ENCODE measurements at regions not wholly inside any gene's neighbourhood (a gene's known extent, or its start where the extent isn't known, plus 50 kb on each side); places are given as distances from the start of the nearest gene placed in this dataset.
A peak's percentile ranks its signal among the peaks of the same experiment; 100 is the strongest.

DNA sequence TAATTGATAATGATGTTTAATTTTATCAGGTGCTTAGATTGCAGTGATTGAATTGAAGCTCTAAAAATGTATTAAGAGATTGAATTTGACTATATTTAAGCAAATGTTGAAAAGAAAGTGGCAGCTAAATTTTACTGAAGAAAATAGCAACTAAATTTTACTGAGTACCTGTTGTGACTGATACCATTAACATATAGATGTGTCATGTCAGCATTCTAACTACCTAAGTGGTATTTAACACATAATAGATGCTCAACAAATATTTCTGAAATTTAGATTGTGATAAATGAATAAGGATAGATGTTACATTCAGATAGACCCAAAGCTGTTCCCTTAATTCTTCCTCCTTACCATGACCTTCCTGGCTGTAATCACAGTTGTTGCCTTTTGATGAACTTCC, 350.9 kb upstream of the VWC2 start:
- DNase-seq (ENCODE audit: low spot score in 2 of 2) (no peak), ATAC-seq (no peak)
- H3K27ac Mint-ChIP-seq = no peak overlapping the region
- H3K36me3 Mint-ChIP-seq = no peaks in the 10 kb centered on the region
- no peak overlapping the region for H3K4me3 Mint-ChIP-seq
- no peaks in the 10 kb centered on the region for H3K4me1 Mint-ChIP-seq
- H3K9me3 Mint-ChIP-seq = peaks cover 14% of the 10 kb centered on the region

DNA sequence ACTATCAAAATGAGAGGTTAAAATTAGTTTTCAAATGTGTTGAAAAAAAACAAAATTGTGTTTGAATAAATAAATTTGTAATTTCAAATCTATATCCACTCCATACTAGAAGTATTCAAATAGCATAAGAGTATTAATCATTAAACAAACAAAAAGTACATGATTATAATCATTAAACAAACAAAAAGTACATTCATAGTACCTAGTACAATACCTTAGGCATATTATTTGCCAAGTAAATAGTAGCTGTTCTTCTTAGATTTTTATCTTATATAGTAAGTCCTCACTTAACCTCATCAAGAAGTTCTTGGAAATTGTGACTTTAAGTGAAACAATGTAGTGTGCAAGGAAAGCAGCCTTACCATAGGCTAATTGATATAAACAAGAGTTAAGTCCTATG, 349.3 kb upstream of the VWC2 start:
- Mint-ChIP-seq H3K4me3 (no peak overlapping the region), H3K4me1 (no peaks in the 10 kb centered on the region), H3K27ac (no peak overlapping the region), H3K36me3 (no peaks in the 10 kb centered on the region), H3K9me3 (peaks cover 19% of the 10 kb centered on the region)
- DNase-seq (ENCODE audit: low spot score in 2 of 2) (no peak), ATAC-seq (no peak)

DNA sequence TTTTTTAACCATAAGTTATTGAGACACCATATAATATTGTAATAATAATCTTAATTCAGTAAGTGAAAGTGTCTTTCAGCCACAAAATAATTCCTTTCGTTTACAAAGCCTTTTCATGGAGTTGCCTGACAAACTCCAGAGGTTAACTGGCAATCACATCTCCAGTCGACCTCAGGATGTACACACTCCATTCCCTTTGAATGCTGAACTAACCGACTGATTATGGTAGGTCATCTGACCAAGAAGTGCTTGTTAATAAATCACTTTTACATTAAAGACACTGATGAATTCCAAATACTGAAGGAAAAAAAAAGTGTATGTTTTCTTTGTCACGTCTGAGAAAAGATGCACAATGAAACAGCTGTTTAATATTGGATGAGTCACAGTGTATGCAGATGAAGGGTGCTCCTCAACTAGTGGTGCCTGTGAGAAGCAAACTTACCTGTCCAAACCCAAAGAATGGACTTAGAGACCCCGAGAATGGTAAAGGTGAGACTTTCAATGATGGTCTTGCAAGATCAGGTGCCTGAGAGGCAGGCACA, 348.1 kb upstream of the VWC2 start:
- no peaks in the 10 kb centered on the region for H3K4me1 Mint-ChIP-seq
- H3K4me3 Mint-ChIP-seq = no peak overlapping the region
- H3K27ac Mint-ChIP-seq = no peak overlapping the region
- H3K9me3 Mint-ChIP-seq = peaks cover 20% of the 10 kb centered on the region
- DNase-seq (ENCODE audit: low spot score in 2 of 2) (no peak), ATAC-seq (no peak)
- no peaks in the 10 kb centered on the region for H3K36me3 Mint-ChIP-seq

DNA sequence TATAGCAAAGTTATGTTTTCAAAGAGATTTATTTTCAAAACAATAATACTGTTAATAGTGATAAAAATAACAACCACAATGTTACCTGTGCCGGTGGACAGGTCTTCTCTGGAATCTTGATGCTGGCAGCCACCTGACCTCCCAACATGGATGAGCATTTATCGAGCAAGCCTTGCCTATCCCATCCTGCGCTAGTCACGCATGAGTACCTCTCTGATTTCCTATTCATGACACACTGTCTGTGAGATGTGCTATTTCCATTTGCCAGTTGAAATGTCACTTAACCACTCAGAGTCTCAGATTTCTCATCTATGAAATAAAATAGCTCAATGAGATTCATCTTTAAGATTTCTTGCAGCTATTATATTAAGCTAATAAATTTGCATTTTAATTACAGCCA, 341.2 kb upstream of the VWC2 start:
- peaks cover 19% of the 10 kb centered on the region for H3K9me3 Mint-ChIP-seq
- ATAC-seq = no peak
- H3K4me1 Mint-ChIP-seq = no peaks in the 10 kb centered on the region
- no peak overlapping the region for H3K27ac Mint-ChIP-seq
- H3K36me3 Mint-ChIP-seq = no peaks in the 10 kb centered on the region
- DNase-seq (ENCODE audit: low spot score in 2 of 2) = no peak
- no peak overlapping the region for H3K4me3 Mint-ChIP-seq

DNA sequence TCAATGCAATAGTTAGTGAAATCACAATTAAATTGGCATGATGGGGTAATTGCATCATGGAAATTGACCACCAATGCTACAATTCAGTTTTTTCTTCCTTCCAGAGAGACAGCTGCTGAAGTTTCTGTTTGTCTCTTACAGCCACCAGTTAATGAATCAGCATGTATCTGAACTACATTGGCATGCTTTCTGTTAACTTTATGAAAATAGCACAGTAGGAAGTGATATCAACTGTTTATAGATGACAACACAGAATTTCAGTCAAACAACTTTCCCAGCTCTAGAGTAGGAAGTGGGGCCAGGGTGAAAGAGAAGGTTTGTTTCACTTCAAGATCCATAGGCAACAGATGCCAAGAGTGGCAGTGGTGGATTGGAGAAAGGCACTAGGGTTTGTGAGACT, 339.6 kb upstream of the VWC2 start:
- ATAC-seq (no peak), DNase-seq (ENCODE audit: low spot score in 2 of 2) (no peak)
- no peak overlapping the region for H3K27ac Mint-ChIP-seq
- no peaks in the 10 kb centered on the region for H3K36me3 Mint-ChIP-seq
- H3K9me3 Mint-ChIP-seq = peaks cover 16% of the 10 kb centered on the region
- no peaks in the 10 kb centered on the region for H3K4me1 Mint-ChIP-seq
- no peak overlapping the region for H3K4me3 Mint-ChIP-seq

DNA sequence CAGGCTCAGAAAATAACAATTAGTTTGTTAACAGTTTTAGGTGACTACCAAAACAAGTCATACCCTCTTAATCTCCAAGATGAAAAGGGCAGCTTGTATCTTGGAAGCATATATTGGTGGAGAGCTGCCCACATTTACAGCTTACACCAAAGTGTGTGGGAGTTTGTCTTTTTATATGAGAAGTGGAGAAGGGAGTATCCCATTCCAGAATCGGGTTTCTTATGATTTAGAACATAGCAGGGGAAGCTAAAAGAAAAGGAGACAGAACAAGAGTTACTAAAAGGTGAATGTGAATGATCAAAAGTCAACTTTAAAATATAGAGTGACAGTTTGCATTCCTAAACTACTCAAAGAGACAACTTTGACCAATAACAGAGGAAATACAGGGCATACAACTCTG, 338.6 kb upstream of the VWC2 start:
- no peaks in the 10 kb centered on the region for H3K4me1 Mint-ChIP-seq

DNA sequence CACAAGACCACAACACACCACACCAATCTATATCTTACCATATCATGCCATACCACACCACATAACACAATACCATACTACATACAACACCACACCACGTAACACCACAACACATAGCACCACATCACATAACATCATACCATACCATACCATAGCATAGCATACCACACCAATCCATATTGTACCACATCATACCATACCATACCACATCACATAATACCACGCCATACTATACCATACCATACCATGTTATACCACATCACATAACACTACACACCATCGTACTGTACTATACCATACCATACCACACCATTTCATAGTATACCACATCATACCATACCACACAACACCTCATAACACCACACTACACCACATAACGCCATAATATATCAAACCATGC, 335.2 kb upstream of the VWC2 start:
- H3K9me3 Mint-ChIP-seq = peaks cover 8% of the 10 kb centered on the region
- H3K4me1 Mint-ChIP-seq = no peaks in the 10 kb centered on the region
- ATAC-seq = peak; percentile 34
- H3K27ac Mint-ChIP-seq = no peak overlapping the region
- H3K4me3 Mint-ChIP-seq = no peak overlapping the region
- H3K36me3 Mint-ChIP-seq = no peaks in the 10 kb centered on the region
- DNase-seq (ENCODE audit: low spot score in 2 of 2) = no peak

More for the DNA sequence above, 338.6 kb upstream of the VWC2 start:
- Mint-ChIP-seq H3K9me3 (peaks cover 12% of the 10 kb centered on the region), H3K27ac (no peak overlapping the region), H3K36me3 (no peaks in the 10 kb centered on the region), H3K4me3 (no peak overlapping the region)
- DNase-seq (ENCODE audit: low spot score in 2 of 2) (no peak), ATAC-seq (no peak)

DNA sequence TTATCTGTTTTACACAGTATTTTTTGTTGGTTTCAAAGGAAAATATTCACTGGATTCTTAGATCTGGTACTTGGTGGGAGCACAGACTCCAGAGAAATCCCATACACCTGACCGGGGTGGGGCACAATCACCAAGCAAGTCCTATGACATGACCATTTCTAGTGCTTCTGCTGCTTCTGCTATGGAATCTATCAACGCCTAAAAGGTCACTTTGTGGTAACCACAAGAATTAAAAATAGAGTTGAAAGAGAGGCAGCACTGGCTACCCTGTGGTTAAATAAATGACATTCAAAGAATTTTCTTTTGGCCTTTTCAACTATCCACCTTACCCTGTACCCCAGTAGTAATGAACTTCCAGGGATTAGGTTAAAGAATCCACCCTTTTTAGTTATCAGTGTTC, 329.9 kb upstream of the VWC2 start:
- H3K4me1 Mint-ChIP-seq = no peaks in the 10 kb centered on the region
- no peak overlapping the region for H3K4me3 Mint-ChIP-seq
- H3K9me3 Mint-ChIP-seq = peaks cover 9% of the 10 kb centered on the region
- ATAC-seq (no peak), DNase-seq (ENCODE audit: low spot score in 2 of 2) (no peak)
- no peak overlapping the region for H3K27ac Mint-ChIP-seq
- H3K36me3 Mint-ChIP-seq = no peaks in the 10 kb centered on the region

DNA sequence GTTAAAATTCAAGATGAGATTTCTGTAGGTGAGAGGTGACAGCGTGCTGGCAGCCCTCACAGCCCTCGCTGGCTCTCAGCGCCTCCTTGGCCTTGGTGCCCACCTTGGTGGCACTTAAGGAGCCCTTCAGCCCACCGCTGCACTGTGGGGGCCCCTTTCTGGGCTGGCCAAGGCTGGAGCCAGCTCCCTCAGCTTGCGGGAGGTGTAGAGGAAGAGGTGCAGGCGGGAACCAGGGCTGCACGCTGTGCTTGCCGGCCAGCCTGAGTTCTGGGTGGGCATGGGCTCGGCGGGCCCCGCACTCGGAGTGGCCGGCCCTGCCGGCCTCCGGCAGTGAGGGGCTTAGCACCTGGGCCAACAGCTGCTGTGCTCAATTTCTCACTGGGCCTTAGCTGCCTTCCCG, 320.0 kb upstream of the VWC2 start:
- Mint-ChIP-seq H3K4me3 (no peak overlapping the region), H3K27ac (no peak overlapping the region), H3K4me1 (no peaks in the 10 kb centered on the region), H3K36me3 (no peaks in the 10 kb centered on the region), H3K9me3 (peaks cover 11% of the 10 kb centered on the region)
- ATAC-seq = no peak
- no peak for DNase-seq (ENCODE audit: low spot score in 2 of 2)

DNA sequence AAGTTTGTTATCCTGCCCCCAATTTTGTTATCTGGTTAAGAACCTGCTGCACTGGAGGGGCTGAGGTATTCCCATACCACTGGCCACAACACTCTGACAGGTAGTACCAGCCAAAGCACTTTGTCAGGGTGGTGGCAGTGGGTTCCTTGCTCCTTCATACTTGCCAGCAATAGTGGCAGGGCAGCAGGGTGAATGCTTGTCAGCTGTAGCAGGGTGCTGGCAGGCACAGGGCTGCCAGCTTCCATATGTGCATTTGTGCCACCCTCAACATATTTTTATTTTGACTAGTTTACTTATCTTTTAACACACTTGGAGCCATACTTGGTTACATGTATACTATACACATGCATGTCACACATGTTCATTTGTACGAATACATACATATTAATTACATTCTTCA, 294.0 kb upstream of the VWC2 start:
- Mint-ChIP-seq H3K4me1 (no peaks in the 10 kb centered on the region), H3K27ac (no peak overlapping the region), H3K36me3 (no peaks in the 10 kb centered on the region), H3K9me3 (peaks cover 24% of the 10 kb centered on the region), H3K4me3 (no peak overlapping the region)
- DNase-seq (ENCODE audit: low spot score in 2 of 2) (no peak), ATAC-seq (no peak)

DNA sequence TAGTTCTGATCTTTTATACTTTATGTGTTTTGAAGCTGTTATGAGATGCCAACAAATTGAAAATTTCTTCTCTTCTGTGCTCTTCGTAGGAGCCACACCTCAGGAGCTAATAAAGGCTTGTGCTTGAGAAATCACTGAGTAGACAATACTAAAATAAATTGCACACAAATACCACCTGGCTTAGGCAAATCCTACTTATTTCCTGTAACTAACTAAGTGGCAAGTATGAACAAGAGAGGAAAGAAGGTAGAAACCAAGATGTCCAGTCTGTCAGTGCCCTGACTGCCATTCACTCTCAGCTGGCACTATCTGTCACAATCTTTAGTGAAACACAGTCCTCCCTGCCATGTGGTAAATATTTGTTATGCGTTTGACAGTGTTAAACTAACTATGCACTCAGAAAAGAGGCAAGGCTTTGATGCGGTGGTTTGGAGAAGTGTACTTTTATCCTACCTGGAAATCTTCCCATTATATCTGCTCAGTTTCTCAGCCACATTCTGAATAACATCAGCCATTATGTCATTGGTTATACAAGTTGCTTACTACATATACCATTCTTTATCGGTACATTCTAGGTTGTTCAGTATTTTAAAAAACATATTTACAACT, 293.4 kb upstream of the VWC2 start:
- Mint-ChIP-seq H3K9me3 (peaks cover 24% of the 10 kb centered on the region), H3K36me3 (no peaks in the 10 kb centered on the region), H3K4me3 (no peak overlapping the region), H3K27ac (no peak overlapping the region), H3K4me1 (no peaks in the 10 kb centered on the region)
- ATAC-seq (no peak), DNase-seq (ENCODE audit: low spot score in 2 of 2) (no peak)

DNA sequence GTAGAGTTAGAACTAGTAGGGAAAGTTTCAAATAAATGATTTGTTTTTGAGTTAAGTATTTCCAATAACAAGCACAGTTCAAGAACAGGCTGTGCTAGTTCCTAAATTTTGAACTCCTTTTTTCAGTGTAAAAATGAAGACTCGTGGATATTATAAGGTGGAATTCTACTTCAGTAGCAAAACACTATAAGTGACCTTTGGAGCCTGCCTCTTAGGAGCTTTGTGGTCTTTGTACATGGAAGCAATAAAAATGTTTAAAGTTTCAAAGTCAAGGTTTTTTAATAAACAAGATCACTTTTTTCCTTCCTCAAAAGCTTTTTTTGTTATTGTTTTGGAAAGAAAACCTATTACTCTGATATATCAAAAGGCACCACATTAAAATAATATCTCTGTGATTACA, 292.4 kb upstream of the VWC2 start:
- peaks cover 20% of the 10 kb centered on the region for H3K9me3 Mint-ChIP-seq
- H3K4me1 Mint-ChIP-seq = no peaks in the 10 kb centered on the region

DNA sequence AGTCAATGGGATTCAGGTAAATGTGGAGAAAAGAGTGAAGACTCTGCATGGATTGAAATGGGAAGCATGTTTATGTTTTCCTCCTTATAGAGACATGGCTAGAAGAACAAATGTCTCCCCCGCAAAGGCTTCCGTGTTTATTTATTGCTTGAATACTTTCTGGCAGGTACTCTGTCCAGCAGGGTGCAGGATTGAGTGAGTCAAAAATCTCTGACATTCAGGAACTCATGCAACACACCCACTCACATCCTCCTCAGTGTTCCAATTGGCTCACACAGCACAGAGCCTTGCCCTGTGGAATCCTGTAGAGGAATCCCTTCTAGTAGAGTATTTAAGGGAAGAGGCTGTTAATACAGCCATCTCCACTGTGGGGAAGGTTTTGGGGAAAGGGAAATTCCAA, 290.3 kb upstream of the VWC2 start:
- Mint-ChIP-seq H3K36me3 (no peaks in the 10 kb centered on the region), H3K27ac (no peak overlapping the region), H3K4me3 (no peak overlapping the region), H3K4me1 (no peaks in the 10 kb centered on the region), H3K9me3 (peaks cover 13% of the 10 kb centered on the region)
- ATAC-seq (no peak), DNase-seq (ENCODE audit: low spot score in 2 of 2) (no peak)

More for the DNA sequence above, 292.4 kb upstream of the VWC2 start:
- ATAC-seq (no peak), DNase-seq (ENCODE audit: low spot score in 2 of 2) (no peak)
- no peak overlapping the region for H3K27ac Mint-ChIP-seq
- H3K36me3 Mint-ChIP-seq = no peaks in the 10 kb centered on the region
- no peak overlapping the region for H3K4me3 Mint-ChIP-seq

DNA sequence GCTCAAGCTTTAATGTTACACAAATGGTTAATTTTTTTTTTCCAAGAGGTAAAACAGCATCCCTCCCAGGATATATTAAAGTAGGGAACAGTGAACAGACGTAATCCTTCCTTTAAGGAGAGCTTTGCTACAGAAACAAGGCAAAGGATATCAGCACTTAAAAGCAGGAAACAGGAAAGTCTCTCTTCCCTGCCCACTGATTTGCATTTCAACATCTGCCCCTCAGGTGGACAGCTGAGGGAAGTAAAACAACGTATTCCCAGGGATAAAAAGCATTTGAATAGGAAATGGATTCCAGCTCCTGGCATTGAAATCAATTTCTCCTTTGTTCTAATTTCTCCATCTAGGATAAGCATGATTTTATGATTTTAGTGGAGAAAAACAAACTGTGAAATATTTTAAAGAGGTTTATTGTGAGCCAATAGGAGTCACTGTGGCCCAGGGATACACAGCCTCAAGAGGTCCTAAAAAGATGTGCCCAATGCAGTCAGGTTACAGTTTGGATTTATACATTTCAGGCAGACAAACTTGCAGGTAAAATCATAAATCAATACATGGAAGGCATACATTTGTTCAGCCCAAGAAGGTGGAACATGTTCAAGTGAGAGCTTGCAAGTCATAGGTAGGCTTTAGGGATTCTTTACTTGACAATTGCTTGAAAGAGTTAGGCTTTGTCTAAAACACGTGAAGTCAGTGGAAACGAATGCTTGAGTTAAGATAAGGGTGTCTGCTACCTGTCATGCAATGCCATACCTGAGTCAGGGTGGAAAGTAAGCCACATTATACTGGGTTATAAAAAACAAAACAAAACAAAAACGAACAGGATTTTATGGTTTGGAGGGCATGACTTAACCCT, 286.2 kb upstream of the VWC2 start:
- Mint-ChIP-seq H3K9me3 (peaks cover 10% of the 10 kb centered on the region), H3K4me1 (no peaks in the 10 kb centered on the region), H3K4me3 (no peak overlapping the region), H3K27ac (no peak overlapping the region), H3K36me3 (no peaks in the 10 kb centered on the region)
- ATAC-seq (no peak), DNase-seq (ENCODE audit: low spot score in 2 of 2) (no peak)

DNA sequence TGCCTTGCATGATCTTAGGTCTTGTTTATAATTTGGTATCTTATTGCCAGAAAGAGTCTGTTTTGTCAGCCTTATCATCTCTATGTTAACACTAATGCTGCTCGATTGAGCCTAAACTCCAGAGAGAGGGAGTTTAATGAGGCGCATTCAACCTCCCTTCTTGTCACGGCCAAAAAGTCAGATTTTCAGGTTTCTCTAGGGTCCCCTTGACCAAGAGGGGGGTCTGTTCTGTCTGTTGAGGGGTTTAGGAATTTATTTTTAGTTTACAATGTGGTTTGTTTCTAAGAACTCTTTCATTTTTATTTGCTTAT, 285.7 kb upstream of the VWC2 start:
- Mint-ChIP-seq H3K4me3 (no peak overlapping the region), H3K36me3 (no peaks in the 10 kb centered on the region), H3K9me3 (peaks cover 10% of the 10 kb centered on the region), H3K27ac (no peak overlapping the region), H3K4me1 (no peaks in the 10 kb centered on the region)
- DNase-seq (ENCODE audit: low spot score in 2 of 2) (no peak), ATAC-seq (no peak)

DNA sequence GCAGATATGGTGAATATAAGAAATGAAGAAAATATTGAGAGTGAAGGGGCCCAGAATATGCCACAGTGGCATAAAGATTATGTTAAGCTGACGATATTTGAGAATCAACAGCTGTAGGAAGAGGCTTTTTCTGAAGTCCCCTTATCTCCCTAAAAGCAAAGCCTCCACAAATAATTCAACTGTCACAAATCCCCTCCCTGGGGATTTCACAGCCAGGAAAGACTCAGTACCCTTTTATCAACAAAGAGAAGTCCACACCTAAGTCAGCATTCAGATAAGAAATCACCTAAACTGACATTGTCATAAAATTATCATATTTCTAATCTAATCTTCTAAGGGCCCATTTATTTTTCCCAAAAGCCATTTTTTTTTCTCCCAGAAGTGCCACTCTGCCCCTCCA, 284.9 kb upstream of the VWC2 start:
- Mint-ChIP-seq H3K4me3 (no peak overlapping the region), H3K27ac (no peak overlapping the region), H3K9me3 (peaks cover 8% of the 10 kb centered on the region), H3K36me3 (no peaks in the 10 kb centered on the region), H3K4me1 (no peaks in the 10 kb centered on the region)
- DNase-seq (ENCODE audit: low spot score in 2 of 2) = no peak
- no peak for ATAC-seq
